ENCODE measurements at regions not wholly inside any gene's neighbourhood (a gene's known extent, or its start where the extent isn't known, plus 50 kb on each side); places are given as distances from the start of the nearest gene placed in this dataset.

- no peak overlapping the region for H3K4me2 ChIP-seq (ENCODE audit: low read depth, low read length, poor library complexity, severe bottlenecking)
- no peak overlapping the region for H3K9ac ChIP-seq (ENCODE audit: low read length)
- no peak overlapping the region for H3K4me3 ChIP-seq (ENCODE audit: insufficient read depth, low read length, poor library complexity, severe bottlenecking)
- H3K27me3 ChIP-seq (ENCODE audit: low read length): no peaks in the 10 kb centered on the region
- H3F3A ChIP-seq (ENCODE audit: insufficient read depth): no peaks in the 10 kb centered on the region
- H4K20me1 ChIP-seq (ENCODE audit: low read depth, low read length): no peaks in the 10 kb centered on the region
- no peak overlapping the region for H3K27ac ChIP-seq (ENCODE audit: low read depth, low read length)
- H3K36me3 ChIP-seq (ENCODE audit: low read length): no peaks in the 10 kb centered on the region
- TF ChIP-seq CTCF (IDR thresholded peaks at IDR 0.05; ENCODE audit: insufficient read depth, low read length, poor library complexity, severe bottlenecking) (no peak), EZH2phosphoT487 (conservative IDR thresholded peaks at IDR 0.05; ENCODE audit: low read length) (no peak)
- H3K79me2 ChIP-seq (ENCODE audit: insufficient read depth, low read length): no peaks in the 10 kb centered on the region
- H3K9me3 ChIP-seq (ENCODE audit: insufficient read depth, low read length): no peaks in the 10 kb centered on the region
- no peaks in the 10 kb centered on the region for H3K9me2 ChIP-seq (replicated peaks; ENCODE audit: insufficient read depth, low read length)
- H2AFZ ChIP-seq (ENCODE audit: low read depth, low read length, severe bottlenecking): no peak overlapping the region
Observed at GRCh38 chr20:51184289-51184688, 161.4 kb upstream of the KCNG1 start.

GRCh38 chr20:51183451-51183850 is 160.5 kb upstream of the KCNG1 start:
- Histone ChIP-seq H3K79me2 (ENCODE audit: insufficient read depth, low read length) (no peaks in the 10 kb centered on the region), H3K4me3 (ENCODE audit: insufficient read depth, low read length, poor library complexity, severe bottlenecking) (no peak overlapping the region), H3K9me2 (replicated peaks; ENCODE audit: insufficient read depth, low read length) (no peaks in the 10 kb centered on the region), H2AFZ (ENCODE audit: low read depth, low read length, severe bottlenecking) (no peak overlapping the region), H3F3A (ENCODE audit: insufficient read depth) (no peaks in the 10 kb centered on the region), H4K20me1 (ENCODE audit: low read depth, low read length) (no peaks in the 10 kb centered on the region), H3K9ac (ENCODE audit: low read length) (no peak overlapping the region), H3K4me2 (ENCODE audit: low read depth, low read length, poor library complexity, severe bottlenecking) (no peak overlapping the region), H3K9me3 (ENCODE audit: insufficient read depth, low read length) (no peaks in the 10 kb centered on the region), H3K36me3 (ENCODE audit: low read length) (no peaks in the 10 kb centered on the region), H3K27ac (ENCODE audit: low read depth, low read length) (no peak overlapping the region), H3K27me3 (ENCODE audit: low read length) (no peaks in the 10 kb centered on the region)
- TF ChIP-seq CTCF (IDR thresholded peaks at IDR 0.05; ENCODE audit: insufficient read depth, low read length, poor library complexity, severe bottlenecking) (no peak), EZH2phosphoT487 (conservative IDR thresholded peaks at IDR 0.05; ENCODE audit: low read length) (no peak)

- no peak for TF ChIP-seq CTCF (IDR thresholded peaks at IDR 0.05; ENCODE audit: insufficient read depth, low read length, poor library complexity, severe bottlenecking)
- Histone ChIP-seq H3K9me2 (replicated peaks; ENCODE audit: insufficient read depth, low read length) (no peaks in the 10 kb centered on the region), H4K20me1 (ENCODE audit: low read depth, low read length) (no peaks in the 10 kb centered on the region), H3K27ac (ENCODE audit: low read depth, low read length) (no peak overlapping the region), H3F3A (ENCODE audit: insufficient read depth) (no peaks in the 10 kb centered on the region), H3K4me3 (ENCODE audit: insufficient read depth, low read length, poor library complexity, severe bottlenecking) (no peak overlapping the region), H3K79me2 (ENCODE audit: insufficient read depth, low read length) (no peaks in the 10 kb centered on the region), H3K9me3 (ENCODE audit: insufficient read depth, low read length) (no peaks in the 10 kb centered on the region), H3K27me3 (ENCODE audit: low read length) (no peaks in the 10 kb centered on the region), H3K36me3 (ENCODE audit: low read length) (no peaks in the 10 kb centered on the region), H2AFZ (ENCODE audit: low read depth, low read length, severe bottlenecking) (no peak overlapping the region), H3K9ac (ENCODE audit: low read length) (no peak overlapping the region), H3K4me2 (ENCODE audit: low read depth, low read length, poor library complexity, severe bottlenecking) (no peak overlapping the region)
Observed at GRCh38 chr20:51182571-51182970, 159.7 kb upstream of the KCNG1 start.

- no peaks in the 10 kb centered on the region for H4K20me1 ChIP-seq (ENCODE audit: low read depth, low read length)
- no peaks in the 10 kb centered on the region for H3K79me2 ChIP-seq (ENCODE audit: insufficient read depth, low read length)
- H3K9ac ChIP-seq (ENCODE audit: low read length): no peak overlapping the region
- no peak overlapping the region for H2AFZ ChIP-seq (ENCODE audit: low read depth, low read length, severe bottlenecking)
- H3K27ac ChIP-seq (ENCODE audit: low read depth, low read length): no peak overlapping the region
- TF ChIP-seq CTCF (IDR thresholded peaks at IDR 0.05; ENCODE audit: insufficient read depth, low read length, poor library complexity, severe bottlenecking) (no peak), EZH2phosphoT487 (conservative IDR thresholded peaks at IDR 0.05; ENCODE audit: low read length) (no peak)
- H3K9me2 ChIP-seq (replicated peaks; ENCODE audit: insufficient read depth, low read length): no peaks in the 10 kb centered on the region
- no peak overlapping the region for H3K4me2 ChIP-seq (ENCODE audit: low read depth, low read length, poor library complexity, severe bottlenecking)
- H3K4me3 ChIP-seq (ENCODE audit: insufficient read depth, low read length, poor library complexity, severe bottlenecking): no peak overlapping the region
- H3K36me3 ChIP-seq (ENCODE audit: low read length): no peaks in the 10 kb centered on the region
- H3K9me3 ChIP-seq (ENCODE audit: insufficient read depth, low read length): no peaks in the 10 kb centered on the region
- H3K27me3 ChIP-seq (ENCODE audit: low read length): no peaks in the 10 kb centered on the region
- no peaks in the 10 kb centered on the region for H3F3A ChIP-seq (ENCODE audit: insufficient read depth)
Observed at GRCh38 chr20:51178153-51178552, 155.2 kb upstream of the KCNG1 start.

Measured in SU-DHL-6 (cell line).